ENCODE measurements at regions not wholly inside any gene's neighbourhood (a gene's known extent, or its start where the extent isn't known, plus 50 kb on each side); places are given as distances from the start of the nearest gene placed in this dataset.
"Not testable (repeated sequence)": the region's sequence is repeated elsewhere in the genome, so short reads cannot be mapped to it uniquely, and the experiment has no call there.

GRCh38 chr1:233790662-233791371 is 113.7 kb upstream of the SLC35F3 start:
- peak; percentile 74 for DNase-seq

- no peak for DNase-seq
Observed at GRCh38 chr1:233791372-233791703, 113.1 kb upstream of the SLC35F3 start.

- no peak for DNase-seq
Observed at GRCh38 chr1:233791721-233792120, 112.8 kb upstream of the SLC35F3 start.

GRCh38 chr1:233794863-233795262 is 109.6 kb upstream of the SLC35F3 start:
- DNase-seq: no peak

GRCh38 chr1:233796146-233796783 is 108.2 kb upstream of the SLC35F3 start:
- no peak for DNase-seq

- DNase-seq: no peak
Observed at GRCh38 chr1:233802611-233803010, 101.9 kb upstream of the SLC35F3 start.

- DNase-seq: no peak
Observed at GRCh38 chr1:233805786-233806185, 98.7 kb upstream of the SLC35F3 start.

- DNase-seq: no peak
Observed at GRCh38 chr1:233815357-233815756, 89.1 kb upstream of the SLC35F3 start.

- no peak for DNase-seq
Observed at GRCh38 chr1:233815865-233816264, 88.6 kb upstream of the SLC35F3 start.

GRCh38 chr1:233816348-233816747 is 88.1 kb upstream of the SLC35F3 start:
- no peak for DNase-seq

- no peak for DNase-seq
Observed at GRCh38 chr1:233819042-233819441, 85.4 kb upstream of the SLC35F3 start.

- not testable (repeated sequence) for DNase-seq
Observed at GRCh38 chr1:233824179-233824578, 80.3 kb upstream of the SLC35F3 start.

GRCh38 chr1:233827937-233828336 is 76.5 kb upstream of the SLC35F3 start:
- not testable (repeated sequence) for DNase-seq

GRCh38 chr1:233828480-233828879 is 76.0 kb upstream of the SLC35F3 start:
- DNase-seq: no peak

GRCh38 chr1:233834609-233835008 is 69.9 kb upstream of the SLC35F3 start:
- no peak for DNase-seq

- not testable (repeated sequence) for DNase-seq
Observed at GRCh38 chr1:233838207-233838606, 66.3 kb upstream of the SLC35F3 start.

- no peak for DNase-seq
Observed at GRCh38 chr1:233843525-233844204, 60.8 kb upstream of the SLC35F3 start.

- no peak for DNase-seq
Observed at GRCh38 chr1:233844275-233844674, 60.2 kb upstream of the SLC35F3 start.

GRCh38 chr1:233844692-233845091 is 59.8 kb upstream of the SLC35F3 start:
- DNase-seq: no peak

All from NCI-H774 (cell line).